ENCODE measurements at regions not wholly inside any gene's neighbourhood (a gene's known extent, or its start where the extent isn't known, plus 50 kb on each side); places are given as distances from the start of the nearest gene placed in this dataset.

DNA sequence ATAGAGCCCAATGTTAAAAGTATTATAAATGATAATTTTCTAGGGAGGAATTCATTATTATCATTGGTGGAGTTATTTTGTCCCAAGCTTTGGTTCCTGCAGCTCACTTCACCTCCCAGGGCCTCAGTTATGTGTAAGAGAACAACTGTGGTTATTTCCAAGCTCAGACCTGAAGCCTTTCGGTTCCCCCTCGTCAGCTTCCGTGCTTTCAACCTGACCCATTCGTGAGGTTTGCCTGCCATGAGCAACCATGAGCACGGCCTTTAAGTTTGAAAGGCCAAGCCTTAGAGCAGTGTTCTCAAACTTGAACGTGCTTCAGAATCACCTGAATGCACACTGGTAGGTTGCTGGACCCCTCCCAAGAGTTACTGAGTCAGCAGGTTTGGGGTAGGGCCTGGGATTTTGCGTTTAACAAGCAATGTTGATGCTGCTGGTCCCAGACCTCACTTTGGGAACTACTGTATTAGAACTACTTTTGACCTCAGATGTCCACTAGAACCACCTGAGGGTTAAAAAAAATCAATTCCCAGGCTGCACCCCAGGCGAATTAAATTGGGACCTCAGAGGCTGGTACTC is 133.0 kb upstream of the PRMT8 start:
- Mint-ChIP-seq H3K4me3 (no peak overlapping the region), H3K27me3 (ENCODE audit: insufficient read depth) (peaks cover 14% of the 10 kb centered on the region), H3K4me1 (peaks cover 21% of the 10 kb centered on the region), H3K27ac (no peak overlapping the region), H3K36me3 (ENCODE audit: low read depth) (no peaks in the 10 kb centered on the region), H3K9me3 (no peaks in the 10 kb centered on the region)
- H3K27ac ChIP-seq (ENCODE audit: low read depth, low read length): no peak overlapping the region
- no peaks in the 10 kb centered on the region for H3K4me1 ChIP-seq (ENCODE audit: control insufficient read depth, insufficient read depth, low read length)
- DNase-seq: no peak
- TF ChIP-seq, protein P1, sequence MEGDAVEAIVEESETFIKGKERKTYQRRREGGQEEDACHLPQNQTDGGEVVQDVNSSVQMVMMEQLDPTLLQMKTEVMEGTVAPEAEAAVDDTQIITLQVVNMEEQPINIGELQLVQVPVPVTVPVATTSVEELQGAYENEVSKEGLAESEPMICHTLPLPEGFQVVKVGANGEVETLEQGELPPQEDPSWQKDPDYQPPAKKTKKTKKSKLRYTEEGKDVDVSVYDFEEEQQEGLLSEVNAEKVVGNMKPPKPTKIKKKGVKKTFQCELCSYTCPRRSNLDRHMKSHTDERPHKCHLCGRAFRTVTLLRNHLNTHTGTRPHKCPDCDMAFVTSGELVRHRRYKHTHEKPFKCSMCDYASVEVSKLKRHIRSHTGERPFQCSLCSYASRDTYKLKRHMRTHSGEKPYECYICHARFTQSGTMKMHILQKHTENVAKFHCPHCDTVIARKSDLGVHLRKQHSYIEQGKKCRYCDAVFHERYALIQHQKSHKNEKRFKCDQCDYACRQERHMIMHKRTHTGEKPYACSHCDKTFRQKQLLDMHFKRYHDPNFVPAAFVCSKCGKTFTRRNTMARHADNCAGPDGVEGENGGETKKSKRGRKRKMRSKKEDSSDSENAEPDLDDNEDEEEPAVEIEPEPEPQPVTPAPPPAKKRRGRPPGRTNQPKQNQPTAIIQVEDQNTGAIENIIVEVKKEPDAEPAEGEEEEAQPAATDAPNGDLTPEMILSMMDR (conservative IDR thresholded peaks at IDR 0.05): no peak
- no peak overlapping the region for H3K4me3 ChIP-seq (ENCODE audit: low read length)
- no peaks in the 10 kb centered on the region for H3K27me3 ChIP-seq (ENCODE audit: control insufficient read depth, insufficient read depth, low read length, poor library complexity, severe bottlenecking)
- 92% methylated on average over 8 of the region's 8 CpGs for WGBS, 2 experiments (ENCODE audit: insufficient coverage in 1 of 2, insufficient read length in 1 of 2)
- H3K36me3 ChIP-seq (ENCODE audit: control insufficient read depth, insufficient read depth, low read length): no peaks in the 10 kb centered on the region
- H3K9ac ChIP-seq (ENCODE audit: extremely low read depth, low read length, poor library complexity, severe bottlenecking): no peak overlapping the region
- H3K9me3 ChIP-seq (ENCODE audit: control insufficient read depth, low read length): no peaks in the 10 kb centered on the region

DNA sequence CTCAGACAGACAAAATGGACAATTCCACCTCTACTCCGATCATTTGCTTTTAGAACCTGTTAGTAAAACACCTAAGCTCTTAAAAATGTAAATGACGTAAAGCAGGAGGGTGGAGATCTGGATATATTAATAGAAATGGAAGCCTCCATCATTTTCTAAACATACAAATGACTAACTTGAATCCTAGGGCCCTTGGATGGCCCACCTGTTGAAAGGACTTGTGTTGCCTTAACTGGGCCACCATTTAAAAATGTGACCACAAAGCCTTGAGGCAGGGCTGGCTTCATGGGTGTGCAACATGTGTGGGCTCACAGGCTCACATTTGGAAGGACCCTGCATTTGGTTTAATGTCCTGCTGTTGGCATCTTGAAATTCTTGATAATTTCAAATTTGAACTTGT is 131.5 kb upstream of the PRMT8 start:
- TF ChIP-seq, protein P1 (conservative IDR thresholded peaks at IDR 0.05): no peak
- Mint-ChIP-seq H3K4me1 (peaks cover 21% of the 10 kb centered on the region), H3K4me3 (no peak overlapping the region), H3K27ac (no peak overlapping the region), H3K36me3 (ENCODE audit: low read depth) (no peaks in the 10 kb centered on the region), H3K9me3 (no peaks in the 10 kb centered on the region), H3K27me3 (ENCODE audit: insufficient read depth) (peaks cover 19% of the 10 kb centered on the region)
- no peak overlapping the region for H3K9ac ChIP-seq (ENCODE audit: extremely low read depth, low read length, poor library complexity, severe bottlenecking)
- no peak overlapping the region for H3K4me3 ChIP-seq (ENCODE audit: low read length)
- H3K4me1 ChIP-seq (ENCODE audit: control insufficient read depth, insufficient read depth, low read length): no peaks in the 10 kb centered on the region
- no peaks in the 10 kb centered on the region for H3K9me3 ChIP-seq (ENCODE audit: control insufficient read depth, low read length)
- no peak overlapping the region for H3K27ac ChIP-seq (ENCODE audit: low read depth, low read length)
- DNase-seq: no peak
- H3K36me3 ChIP-seq (ENCODE audit: control insufficient read depth, insufficient read depth, low read length): no peaks in the 10 kb centered on the region
- H3K27me3 ChIP-seq (ENCODE audit: control insufficient read depth, insufficient read depth, low read length, poor library complexity, severe bottlenecking): peaks cover 3% of the 10 kb centered on the region
- 100% methylated on average over 1 of the region's 2 CpGs; no CpG with 5 or more reads in 1 of the 2 experiments for WGBS, 2 experiments (ENCODE audit: insufficient coverage in 1 of 2, insufficient read length in 1 of 2)

DNA sequence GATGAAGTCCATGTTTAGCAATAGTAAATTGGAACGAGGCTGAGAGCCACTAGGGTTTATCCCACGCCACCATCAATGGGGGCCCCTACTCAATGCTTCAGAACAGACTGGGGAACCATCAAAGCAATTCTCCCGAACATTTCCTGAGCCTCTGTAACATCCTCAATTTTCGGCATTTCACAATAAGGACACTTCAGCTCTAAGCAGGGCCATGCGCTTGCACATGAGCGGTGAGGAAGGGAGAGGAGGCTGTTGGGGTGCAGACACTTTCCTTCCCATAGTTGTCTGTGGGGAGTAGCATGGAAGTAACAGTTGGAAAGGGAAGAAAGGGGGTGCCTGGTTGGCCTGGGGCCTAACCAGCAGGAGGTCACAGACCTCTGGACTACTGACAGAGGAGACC is 129.9 kb upstream of the PRMT8 start:
- H3K4me1 ChIP-seq (ENCODE audit: control insufficient read depth, insufficient read depth, low read length): no peaks in the 10 kb centered on the region
- TF ChIP-seq, protein P1 (conservative IDR thresholded peaks at IDR 0.05): no peak
- no peak for DNase-seq
- no peak overlapping the region for H3K4me3 ChIP-seq (ENCODE audit: low read length)
- H3K27ac Mint-ChIP-seq: no peak overlapping the region
- H3K36me3 Mint-ChIP-seq (ENCODE audit: low read depth): no peaks in the 10 kb centered on the region
- no peaks in the 10 kb centered on the region for H3K36me3 ChIP-seq (ENCODE audit: control insufficient read depth, insufficient read depth, low read length)
- no peak overlapping the region for H3K27ac ChIP-seq (ENCODE audit: low read depth, low read length)
- H3K27me3 Mint-ChIP-seq (ENCODE audit: insufficient read depth): peaks cover 28% of the 10 kb centered on the region
- H3K9ac ChIP-seq (ENCODE audit: extremely low read depth, low read length, poor library complexity, severe bottlenecking): no peak overlapping the region
- H3K9me3 Mint-ChIP-seq: no peaks in the 10 kb centered on the region
- peaks cover 29% of the 10 kb centered on the region for H3K4me1 Mint-ChIP-seq
- H3K9me3 ChIP-seq (ENCODE audit: control insufficient read depth, low read length): no peaks in the 10 kb centered on the region
- H3K4me3 Mint-ChIP-seq: no peak overlapping the region
- H3K27me3 ChIP-seq (ENCODE audit: control insufficient read depth, insufficient read depth, low read length, poor library complexity, severe bottlenecking): peaks cover 15% of the 10 kb centered on the region
- 94 to 98% methylated on average over 5 to 6 of the region's 6 CpGs for WGBS, 2 experiments (ENCODE audit: insufficient coverage in 1 of 2, insufficient read length in 1 of 2)
